HUDEP-2 (cell line): ENCODE measurements at regions not wholly inside any gene's neighbourhood (a gene's known extent, or its start where the extent isn't known, plus 50 kb on each side); places are given as distances from the start of the nearest gene placed in this dataset.
"Not testable (repeated sequence)": the region's sequence is repeated elsewhere in the genome, so short reads cannot be mapped to it uniquely, and the experiment has no call there.

ENCODE experiments used
- DNase-seq, 76 experiments: peaks; one replicate each; lab custom pipeline; 2025; ENCODE audit not compliant: unreplicated experiment in 76 of 76; lab: John Stamatoyannopoulos, UW

DNA sequence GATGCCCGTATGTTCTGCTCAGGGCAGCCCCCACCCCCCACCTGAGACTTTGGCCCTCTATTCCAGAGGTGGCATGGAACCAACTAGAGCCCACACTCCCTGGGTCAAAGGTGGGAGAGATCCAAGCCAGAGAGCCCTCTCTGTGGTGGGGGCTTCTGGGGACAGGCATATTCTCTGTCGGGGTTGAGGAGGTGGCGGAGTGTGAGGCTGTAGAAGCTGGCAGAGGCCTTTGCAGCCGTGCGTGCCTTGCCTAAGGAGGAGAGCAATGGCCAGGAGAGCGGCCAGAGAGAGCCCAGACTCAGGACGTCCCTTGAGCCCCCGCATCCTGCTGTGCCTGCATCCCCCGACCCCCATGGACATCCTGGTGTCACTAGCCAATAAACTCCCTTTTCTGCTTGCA, 79.2 kb upstream of the HPCAL1 start:
- DNase-seq: no peak

DNA sequence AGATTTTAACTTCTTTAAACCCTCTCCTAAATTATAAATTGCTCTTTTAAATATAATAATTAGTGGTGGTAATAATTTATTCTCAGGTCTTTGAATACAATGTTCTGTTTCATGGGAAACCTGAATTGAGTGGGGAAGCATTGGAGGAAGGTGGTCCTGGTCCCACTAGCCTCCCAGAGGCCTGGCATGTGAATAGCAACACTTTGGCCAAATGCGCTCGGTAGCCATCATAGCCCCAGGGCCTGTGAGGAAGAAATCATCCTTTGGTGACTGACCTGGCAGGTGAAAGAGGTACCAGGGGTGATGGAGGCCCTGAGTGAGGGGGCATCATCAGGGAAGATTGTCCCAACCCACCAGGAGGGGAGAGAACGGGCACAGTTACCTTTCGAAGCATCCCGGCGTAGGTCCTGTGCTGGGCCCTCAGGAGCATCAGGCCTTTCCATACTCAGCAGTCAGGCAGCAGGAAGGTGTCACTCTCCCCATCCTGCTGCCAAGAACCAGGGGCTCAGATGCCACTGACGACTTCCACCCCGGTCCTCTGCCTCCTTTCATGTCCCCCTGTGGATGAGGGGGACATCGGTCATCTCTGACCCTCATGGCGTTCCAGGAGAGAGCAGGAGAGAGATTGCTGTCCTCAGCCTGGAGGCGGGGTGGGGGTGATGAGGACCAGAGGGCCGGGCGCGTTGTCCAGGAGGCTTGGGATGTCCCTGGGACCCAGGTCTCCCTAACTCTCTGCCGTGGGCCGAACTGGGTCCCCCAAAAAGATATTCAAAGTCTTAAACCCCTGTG, 78.6 kb upstream of the HPCAL1 start:
- no peak for DNase-seq

DNA sequence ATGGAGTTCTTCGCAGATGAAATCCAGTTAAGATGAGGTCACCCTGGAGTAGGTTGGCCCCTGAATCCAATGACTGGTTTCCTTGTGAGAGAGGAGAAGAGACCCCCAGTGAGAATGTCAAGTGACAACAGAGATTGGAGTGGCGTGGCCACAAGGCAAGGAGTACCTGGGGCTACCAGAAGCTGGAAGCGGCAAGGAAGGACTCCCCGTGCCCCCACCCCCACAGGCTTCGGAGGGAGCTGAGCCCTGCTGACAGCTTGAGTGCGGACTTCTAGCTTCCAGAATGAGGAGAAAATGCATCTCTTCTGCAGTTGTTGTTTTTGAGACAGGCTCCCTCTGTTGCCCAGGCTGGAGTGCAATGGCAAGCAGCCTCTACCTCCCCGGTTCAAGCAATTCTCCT, 78.0 kb upstream of the HPCAL1 start:
- DNase-seq: no peak

DNA sequence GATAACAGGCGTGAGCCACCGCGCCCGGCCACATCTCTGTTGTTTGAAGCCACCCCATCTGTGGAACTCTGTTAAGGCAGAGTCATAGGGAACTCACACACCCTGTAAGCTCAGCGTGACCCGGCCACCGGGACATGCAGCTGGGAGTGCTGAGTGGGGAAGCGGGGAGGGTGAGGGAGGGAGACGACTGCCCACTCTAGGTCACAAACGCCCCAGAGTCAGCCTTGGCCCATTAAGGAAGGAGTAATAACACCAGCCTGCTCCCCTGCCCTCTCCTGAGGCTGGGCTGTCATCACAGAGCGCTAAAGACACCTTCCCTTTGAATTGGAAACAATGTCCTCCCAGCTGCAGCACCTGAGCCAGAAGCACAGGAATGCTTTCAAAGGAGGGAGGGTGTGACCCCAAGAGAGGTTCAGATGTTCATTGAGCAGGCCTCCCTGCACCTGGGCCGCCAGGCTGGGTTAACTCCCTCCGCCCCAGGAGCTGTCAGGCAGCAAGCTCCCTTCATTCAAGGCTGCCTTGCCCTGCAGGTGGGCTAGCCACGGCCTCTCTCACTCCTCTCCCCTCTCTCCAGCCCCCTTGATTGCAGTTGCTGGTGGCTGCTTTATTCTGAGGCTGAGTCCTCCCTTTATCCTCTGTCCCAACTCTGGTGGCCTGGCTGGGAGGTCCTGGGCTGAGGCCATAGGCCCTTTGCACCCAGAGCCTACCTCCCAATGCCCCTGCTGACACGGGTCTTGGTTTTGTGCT, 77.2 kb upstream of the HPCAL1 start:
- DNase-seq: no peak

DNA sequence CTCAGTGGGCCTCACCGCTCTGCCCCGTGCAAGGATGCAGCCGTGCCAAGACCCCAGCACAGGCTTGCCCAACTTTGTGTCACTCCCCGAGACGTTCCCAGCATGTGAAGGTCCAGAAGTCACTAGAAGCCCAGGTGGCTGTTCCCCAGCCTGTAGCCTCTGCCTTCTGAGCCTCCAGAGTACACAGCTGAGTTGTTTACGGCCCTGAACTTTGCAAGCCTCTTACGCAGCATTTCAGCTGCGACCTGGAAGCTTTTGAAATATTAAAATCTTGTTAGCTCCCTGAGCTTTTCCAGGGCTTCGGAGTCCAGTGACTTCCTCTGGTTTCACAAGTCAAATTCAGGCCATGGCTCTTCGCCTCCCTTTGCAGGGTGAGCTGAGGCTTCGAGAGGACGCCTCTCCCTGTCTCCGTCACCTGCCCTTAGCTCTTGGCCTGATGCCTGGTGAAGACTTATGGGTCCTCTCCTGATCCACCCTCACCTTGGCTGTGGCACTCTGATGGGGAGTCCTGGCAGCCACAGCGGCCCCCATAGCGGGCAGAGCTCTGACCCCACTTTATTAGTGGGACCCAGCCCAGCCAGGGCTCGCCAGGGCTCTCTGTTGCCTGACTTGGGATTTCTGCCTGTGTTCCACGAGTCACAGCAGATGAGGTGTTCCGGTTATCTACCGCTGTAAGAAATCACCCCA, 76.5 kb upstream of the HPCAL1 start:
- DNase-seq: no peak

DNA sequence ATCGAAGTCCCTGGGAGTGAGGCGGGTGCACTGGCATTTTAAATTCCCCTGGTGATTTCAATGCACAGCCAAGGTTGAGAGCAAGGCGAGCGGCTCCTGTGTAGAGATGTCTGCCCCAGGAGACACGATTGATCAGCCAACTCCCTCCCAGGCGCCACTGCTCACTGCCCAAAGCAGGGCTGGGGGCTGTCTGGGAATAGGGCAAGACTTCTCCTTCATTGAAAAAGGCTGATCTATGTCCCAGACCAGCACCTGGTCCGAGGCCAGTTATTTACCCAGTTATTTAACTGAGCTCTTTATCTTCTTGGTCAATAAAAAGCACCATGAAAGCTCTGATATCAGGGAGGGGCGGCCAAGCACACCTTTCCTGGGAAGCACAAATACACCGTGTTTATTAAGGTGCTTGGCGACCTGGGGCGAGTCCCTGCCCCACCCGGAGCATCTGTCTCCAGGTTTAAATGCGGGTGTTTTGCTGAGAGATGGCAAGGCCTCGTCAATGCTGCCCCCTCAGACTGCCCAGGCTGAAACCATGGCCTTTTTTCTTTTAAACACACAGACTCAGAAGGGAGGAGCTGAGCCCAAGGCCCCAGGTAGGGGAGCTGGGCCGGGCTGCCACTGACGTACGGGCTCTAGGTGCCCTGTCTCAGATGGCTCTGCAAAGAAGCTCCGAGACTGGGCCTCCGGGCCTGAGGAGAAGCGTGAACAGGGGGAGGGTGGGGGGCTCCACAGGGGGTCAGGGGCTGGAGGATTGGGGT, 73.9 kb upstream of the HPCAL1 start:
- DNase-seq: no peak

DNA sequence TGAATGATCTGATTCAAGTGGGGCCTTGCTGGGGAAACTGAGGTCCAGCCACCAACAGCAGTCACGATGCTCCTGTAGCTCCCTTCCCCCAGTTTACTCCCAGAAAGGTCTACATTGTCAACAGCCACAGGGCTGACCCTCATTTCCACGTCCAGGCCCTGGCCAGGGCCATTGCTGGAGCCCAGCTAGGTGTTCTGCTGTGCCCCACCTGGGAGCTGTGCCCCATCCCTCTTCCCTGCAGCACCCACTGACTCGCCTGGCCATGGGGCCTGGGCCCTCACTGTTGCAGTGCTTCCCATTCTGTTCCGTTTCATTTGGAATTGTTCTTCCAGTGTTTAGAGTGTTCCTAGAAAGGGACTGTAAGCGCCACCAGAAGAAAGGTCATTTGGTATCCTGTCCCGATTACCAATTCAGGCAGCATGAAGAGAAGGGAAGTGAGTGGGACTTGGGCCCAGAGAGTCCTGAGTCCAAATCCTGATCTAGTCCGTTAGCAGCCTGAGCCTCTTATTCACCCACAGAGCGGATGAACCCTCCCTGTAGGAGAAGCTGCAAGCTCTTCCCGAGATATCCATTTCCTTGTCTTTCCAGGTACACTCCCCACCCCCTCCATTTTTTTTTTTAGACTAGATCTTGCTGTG, 73.1 kb upstream of the HPCAL1 start:
- no peak for DNase-seq

DNA sequence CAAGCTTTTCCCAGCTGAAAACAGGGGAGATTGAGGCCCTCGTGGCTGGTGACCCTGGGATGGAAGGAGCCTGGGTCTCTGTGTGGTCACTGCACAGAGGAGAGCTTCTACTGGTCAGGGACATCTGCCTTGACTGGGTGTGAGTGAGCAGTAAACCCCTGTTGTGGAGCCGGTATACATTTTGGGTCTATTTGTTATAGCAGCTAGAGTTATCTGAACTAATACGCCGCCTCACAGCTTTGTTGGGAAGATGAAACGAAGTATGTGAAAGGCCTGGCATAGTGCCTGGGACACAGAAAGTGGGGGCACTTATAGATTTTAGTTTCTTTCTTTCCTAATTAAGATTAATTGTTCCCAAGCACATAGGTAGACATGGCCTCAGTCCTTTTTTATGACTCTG, 72.2 kb upstream of the HPCAL1 start:
- no peak for DNase-seq

DNA sequence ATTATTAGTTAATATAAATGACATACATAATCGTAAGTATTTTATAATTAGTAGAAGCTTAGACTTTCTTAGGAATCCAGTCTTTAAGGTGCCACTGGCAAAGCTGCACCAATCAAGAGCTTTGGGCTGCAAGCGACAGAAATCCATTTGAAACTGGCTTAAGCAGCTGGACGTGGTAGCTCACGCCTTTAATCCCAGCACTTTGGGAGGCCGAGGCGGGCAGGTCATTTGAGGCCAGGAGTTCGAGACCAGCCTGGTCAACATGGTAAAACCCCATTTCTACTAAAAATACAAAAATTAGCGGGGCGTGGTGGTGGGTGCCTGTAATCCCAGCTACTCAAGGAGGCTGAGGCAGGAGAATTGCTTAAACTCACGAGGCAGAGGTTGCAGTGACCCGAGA, 71.8 kb upstream of the HPCAL1 start:
- not testable (repeated sequence) for DNase-seq

DNA sequence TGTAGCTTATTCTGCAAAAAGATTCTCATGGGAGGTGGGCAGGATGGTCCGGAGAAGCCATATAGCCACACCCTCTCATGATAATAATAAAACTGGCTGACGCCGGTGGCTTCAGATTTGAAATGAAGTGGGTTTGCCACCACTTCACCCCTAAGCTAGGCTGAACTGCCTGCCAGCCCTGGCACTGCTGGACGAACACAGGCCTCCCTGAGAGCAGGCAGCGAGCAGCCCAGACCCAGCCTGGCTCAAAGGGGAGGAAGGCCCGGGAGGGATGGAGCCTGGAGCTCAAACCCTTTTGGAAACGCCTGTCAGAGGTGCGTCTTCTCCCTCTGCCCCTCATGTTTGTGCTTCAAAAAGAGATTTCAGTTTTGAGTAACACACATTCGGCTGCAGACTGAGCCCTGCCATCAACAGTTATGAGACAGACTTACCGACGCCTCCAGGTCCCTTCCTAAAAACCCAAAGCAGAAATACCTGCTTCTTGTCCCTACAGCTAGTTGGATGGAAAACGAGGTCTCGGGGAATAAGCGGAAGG, 71.1 kb upstream of the HPCAL1 start:
- DNase-seq: no peak

DNA sequence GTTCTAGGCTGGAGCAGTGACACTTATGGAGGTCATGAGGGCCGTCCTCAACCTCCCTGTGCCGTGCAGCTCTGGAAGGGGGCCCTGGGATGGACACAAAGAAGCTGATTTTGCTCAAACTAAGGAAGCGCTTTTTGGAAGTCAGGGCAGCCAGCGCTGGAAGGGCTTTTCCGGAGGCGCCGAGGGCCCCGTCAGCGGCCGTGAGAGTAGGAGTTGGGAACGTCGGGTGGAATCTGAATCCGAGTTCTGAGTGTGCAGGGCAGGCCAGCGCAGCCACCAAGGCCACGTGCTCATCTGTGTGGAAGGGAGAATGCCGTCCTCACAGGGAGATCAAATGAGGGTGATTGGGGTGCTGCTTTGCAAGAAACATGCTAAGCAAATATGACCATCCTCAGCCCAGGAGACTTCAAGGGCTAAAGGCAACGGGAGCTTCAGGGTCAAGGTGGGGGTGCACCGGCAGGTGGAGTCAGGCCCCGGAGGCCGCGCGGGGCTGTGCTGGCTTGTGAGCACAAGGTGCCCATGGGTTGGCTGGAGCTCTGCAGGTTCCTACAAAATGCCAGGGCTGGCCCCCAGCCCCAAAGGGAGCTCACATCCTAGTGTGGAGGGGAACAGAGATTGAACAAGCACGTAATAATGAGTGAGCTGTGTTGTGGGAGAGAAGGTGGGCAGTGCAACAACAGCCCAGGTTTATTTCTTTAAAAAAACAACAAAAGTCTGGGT, 70.4 kb upstream of the HPCAL1 start:
- no peak for DNase-seq

DNA sequence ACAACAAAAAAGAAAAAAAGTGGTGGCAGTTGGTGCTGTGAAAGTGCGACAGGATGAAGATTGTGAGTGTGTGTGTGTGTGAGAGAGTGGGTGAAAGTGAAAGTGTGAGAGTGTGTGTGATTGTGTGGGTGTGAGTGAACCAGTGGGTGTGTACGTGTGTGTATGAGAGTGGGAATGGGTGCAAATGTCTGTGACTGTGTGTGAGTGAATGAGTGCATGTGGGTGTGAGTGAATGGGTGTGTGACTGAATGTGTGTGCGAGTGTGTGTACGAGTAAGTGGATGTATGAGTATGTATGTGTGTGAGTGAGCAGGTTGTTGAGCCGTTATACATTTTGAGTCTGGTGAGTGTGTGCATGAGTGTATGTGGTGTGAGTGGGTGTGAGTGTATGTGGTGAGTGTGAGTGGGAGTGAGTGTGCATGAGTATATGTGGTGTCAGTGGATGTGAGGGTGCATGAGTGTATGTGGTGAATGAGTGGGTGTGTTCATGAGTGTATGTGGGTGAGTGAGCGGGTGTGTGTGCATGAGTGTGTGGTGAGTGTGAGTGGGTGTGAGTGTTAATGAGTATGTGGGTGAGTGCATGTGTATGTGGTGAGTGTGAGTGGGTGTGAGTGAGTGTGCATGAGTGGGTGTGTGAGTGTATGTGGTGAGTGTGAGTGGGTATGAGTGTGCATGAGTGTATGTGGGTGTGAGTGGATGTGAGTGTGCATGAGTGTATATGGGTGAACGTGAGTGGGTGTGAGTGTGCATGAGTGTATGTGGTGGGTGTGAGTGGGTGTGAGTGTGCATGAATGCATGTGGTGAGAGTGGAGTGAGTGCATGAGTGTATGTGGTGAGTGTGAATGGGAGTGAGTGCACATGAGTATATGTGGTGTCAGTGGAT, 69.3 kb upstream of the HPCAL1 start:
- no peak for DNase-seq

DNA sequence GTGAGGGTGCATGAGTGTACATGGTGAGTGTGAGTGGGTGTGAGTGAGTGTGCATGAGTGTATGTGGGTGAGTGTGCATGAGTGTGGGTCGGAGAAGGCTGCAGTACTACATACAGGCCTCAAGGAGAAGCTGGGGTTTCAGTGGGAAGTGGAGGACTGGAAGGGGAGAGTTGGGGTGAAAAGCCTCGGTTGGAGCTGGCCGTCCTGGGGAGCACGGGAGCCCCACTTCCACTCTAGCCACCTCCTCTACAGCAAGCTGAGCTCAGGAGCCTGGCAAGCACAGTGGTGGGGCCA, 68.7 kb upstream of the HPCAL1 start:
- DNase-seq: no peak

DNA sequence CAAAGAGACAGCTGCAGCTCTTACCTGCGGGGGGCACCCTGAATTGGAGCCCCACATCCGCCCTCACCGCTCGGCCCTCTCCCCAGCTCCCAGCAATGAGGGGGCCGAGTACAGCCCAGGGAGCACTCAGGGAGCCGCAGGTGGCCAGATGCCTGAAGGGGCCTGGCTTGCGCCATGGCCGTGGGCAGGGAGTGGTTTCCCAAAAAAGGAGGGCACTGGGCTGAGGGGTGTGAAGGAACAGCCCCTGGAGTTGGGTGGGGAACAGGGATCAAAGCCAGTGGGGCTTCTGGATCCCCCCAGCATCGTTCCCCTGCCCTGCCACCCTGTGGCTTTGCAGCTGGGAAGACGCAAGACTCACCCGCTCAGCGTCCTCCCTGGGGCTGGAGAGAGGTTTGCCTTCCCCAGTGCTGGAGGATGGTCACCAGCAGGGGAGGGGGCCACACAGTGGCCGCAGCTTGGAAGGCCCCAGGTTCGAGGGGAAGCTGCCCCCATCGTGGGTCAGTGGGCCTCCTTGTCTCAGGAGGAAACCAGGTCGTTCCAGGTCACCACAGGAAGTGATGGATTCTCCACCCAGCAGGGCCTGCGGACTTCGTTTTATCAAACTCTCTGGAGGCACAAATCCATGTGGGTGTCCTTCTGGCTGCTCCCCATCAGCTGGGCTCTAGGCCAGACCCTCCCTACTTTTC, 68.2 kb upstream of the HPCAL1 start:
- no peak for DNase-seq

DNA sequence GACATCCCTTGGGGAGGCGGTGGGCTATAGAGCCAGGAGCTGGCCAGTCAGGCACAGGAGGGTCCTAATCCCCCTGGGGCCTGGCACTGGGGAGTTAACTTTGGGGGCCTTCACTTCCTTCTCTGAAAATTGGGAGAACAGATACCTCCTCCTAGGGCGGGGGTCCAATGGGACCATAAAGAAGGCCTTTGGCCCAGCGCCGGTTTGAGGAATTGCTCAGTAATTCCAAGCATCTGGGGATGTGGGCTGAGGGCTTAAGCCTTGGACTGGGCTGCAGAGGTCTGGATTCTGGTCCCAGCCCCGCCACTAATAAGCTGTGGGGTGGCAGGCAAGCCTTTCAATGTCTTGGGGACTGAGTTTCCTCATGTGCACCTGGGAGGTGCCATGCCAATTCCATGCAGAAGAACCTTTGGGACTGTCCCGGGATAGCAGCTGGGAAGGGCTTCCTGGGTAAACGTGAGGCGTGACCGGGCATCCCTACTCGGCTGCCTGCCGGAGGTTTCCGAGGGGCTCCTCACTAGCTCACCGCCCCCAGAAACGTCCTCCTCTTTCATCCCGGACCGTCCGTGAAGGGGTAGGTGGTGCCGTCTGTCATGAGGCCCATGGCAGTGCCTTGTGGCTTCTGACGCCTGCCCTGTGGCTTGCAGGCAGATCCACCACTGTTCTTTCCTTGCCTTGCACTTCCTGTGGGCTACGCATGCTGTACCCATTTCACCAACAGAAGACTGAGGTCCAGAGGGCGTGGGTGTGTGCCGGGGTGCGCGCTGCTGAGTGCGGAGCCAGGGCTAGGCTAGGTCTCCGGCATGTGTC, 67.4 kb upstream of the HPCAL1 start:
- DNase-seq: no peak

DNA sequence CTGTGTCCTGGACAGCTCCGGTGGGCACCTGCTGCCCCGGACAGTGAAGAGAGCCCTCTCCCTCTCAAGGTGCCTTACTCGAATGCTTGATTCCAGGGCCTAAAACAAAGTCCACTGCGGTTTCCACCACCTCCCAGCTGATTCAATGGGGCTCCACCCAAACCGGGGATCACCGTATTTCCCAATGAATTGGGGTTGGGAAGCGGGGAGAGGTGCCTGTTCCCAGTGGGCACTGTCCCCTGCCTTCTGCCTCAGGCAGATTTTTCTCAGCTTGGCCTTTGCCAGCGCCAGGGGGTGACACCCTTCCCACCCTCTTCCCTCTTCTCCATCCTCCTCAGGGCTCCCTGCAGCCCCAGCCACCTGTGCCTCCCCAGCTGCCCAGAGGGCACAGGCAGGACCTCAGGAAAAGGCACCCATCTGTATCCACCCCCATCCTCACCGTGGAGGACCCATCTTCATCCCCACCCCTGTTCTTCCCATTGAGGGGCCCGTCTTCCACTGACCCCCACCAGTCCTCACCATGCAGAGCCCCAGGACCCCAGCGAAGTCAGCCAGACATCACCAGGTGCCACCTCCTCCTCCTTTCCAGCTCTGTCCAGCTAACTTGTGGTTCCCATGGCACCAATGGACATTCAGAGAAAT, 66.7 kb upstream of the HPCAL1 start:
- DNase-seq: no peak
